AG04449 (cell line): ENCODE measurements at regions not wholly inside any gene's neighbourhood (a gene's known extent, or its start where the extent isn't known, plus 50 kb on each side); places are given as distances from the start of the nearest gene placed in this dataset.

Experiments used
- CTCF ChIA-PET: fragments of 350-600 bp; formaldehyde crosslinking; extraction: SDS; loops from one replicate; lab custom pipeline; 2021; ENCODE audit warnings: antibody characterized with exemption; lab: Yijun Ruan, JAX
- POLR2A ChIA-PET: fragments of 400-600, 350-600 bp; formaldehyde crosslinking; extraction: SDS; loops from one replicate; lab custom pipeline; 2020; ENCODE audit warnings: antibody characterized with exemption, inconsistent platforms; lab: Yijun Ruan, JAX
- DNase-seq: peaks from one replicate; pipeline ENCODE4 v3.0.0-alpha.2; 2010; ENCODE audit warnings: low read depth, low spot score
- H3K4me3 ChIP-seq: 2 replicates; pipeline ENCODE4 v1.5.1; 2011; ENCODE audit warnings: low read depth, mild to moderate bottlenecking, control low read depth, low read length
- CTCF ChIP-seq: IDR thresholded peaks from one replicate; pipeline ENCODE4 v1.5.1; 2011; ENCODE audit warnings: mild to moderate bottlenecking, moderate library complexity, low read length, control low read depth, inconsistent platforms; ENCODE audit not compliant: insufficient read depth; ENCODE audit errors: missing control alignments

DNA sequence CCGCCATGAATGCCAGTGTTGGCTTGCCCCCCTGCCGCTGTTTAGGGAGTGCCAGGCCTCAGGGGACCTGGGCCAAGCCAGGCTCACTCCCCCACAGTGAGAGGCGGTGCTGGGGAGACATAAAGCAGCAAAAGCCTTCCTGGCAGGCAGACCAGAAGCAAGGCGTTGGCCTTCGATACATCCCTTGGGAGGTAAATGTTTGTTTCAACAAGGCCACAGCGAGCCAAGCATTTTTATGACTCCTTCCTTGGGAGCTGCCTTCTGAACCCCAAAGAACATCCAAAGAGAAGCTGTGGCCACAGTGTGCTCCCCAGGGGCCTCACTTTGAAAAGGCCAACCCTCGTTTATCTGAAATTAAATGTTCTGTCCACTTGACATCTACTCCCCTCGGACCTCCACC lies 119.7 kb upstream of the CIBAR2 start:
- ChIA-PET CTCF (interaction anchor here (1.5 to 2.0 kb wide), 3 partner anchors 13 to 117 kb away, joined by 7 to 11 read pairs (median 8); no protein-coding TSS in a partner anchor), POLR2A (interaction anchor here (0.8 to 1.1 kb wide), 2 partner anchors 58 to 69 kb away, joined by 4 read pairs; no protein-coding TSS in a partner anchor)
- DNase-seq: no peak
- no peak for TF ChIP-seq CTCF
- no peak overlapping the region for H3K4me3 ChIP-seq

- ChIA-PET POLR2A (interaction anchor here (1.1 kb wide), 1 partner anchor 70 kb away, joined by 4 read pairs; no protein-coding TSS in a partner anchor), CTCF (interaction anchor here (1.5 to 2.0 kb wide), 3 partner anchors 12 to 118 kb away, joined by 7 to 11 read pairs (median 8); no protein-coding TSS in a partner anchor)
- TF ChIP-seq CTCF: no peak
- H3K4me3 ChIP-seq: no peak overlapping the region
- DNase-seq: no peak
Observed at GRCh38 chr16:85232369-85233142, 120.3 kb upstream of the CIBAR2 start.

- TF ChIP-seq CTCF: no peak
- H3K4me3 ChIP-seq: no peak overlapping the region
- CTCF ChIA-PET: interaction anchor here (0.9 kb wide), 1 partner anchor 20 kb away, joined by 3 read pairs; no protein-coding TSS in a partner anchor
- DNase-seq: no peak
- POLR2A ChIA-PET: no interaction called here
Observed at GRCh38 chr16:85233516-85233915, 121.2 kb upstream of the CIBAR2 start.

GRCh38 chr16:85234310-85235204 lies 122.3 kb upstream of the CIBAR2 start:
- no peak for DNase-seq
- POLR2A ChIA-PET: interaction anchor here (0.6 to 0.9 kb wide), 3 partner anchors 23 to 448 kb away, joined by 3 read pairs; no protein-coding TSS in a partner anchor
- CTCF ChIA-PET: interaction anchor here (0.9 to 3.9 kb wide), 2 partner anchors 11 to 19 kb away, joined by 3 to 38 read pairs; no protein-coding TSS in a partner anchor
- no peak for TF ChIP-seq CTCF
- H3K4me3 ChIP-seq: peak overlapping the region; percentile 46

GRCh38 chr16:85235991-85236817 lies 123.9 kb upstream of the CIBAR2 start:
- DNase-seq: no peak
- POLR2A ChIA-PET: interaction anchor here (0.7 to 1.5 kb wide), 2 partner anchors 62 to 83 kb away, joined by 3 to 4 read pairs; no protein-coding TSS in a partner anchor
- peak overlapping the region; percentile 46 for H3K4me3 ChIP-seq
- CTCF ChIA-PET: interaction anchor here (0.7 to 15.1 kb wide), 7 partner anchors 10 to 374 kb away, joined by 3 to 199 read pairs (median 3); no protein-coding TSS in a partner anchor
- no peak for TF ChIP-seq CTCF
